Cardiac fibroblast (primary cell): ENCODE measurements at regions not wholly inside any gene's neighbourhood (a gene's known extent, or its start where the extent isn't known, plus 50 kb on each side); places are given as distances from the start of the nearest gene placed in this dataset.

ENCODE experiments used
- DNase-seq, 2 donors: peaks; one replicate each; pipeline versions ENCODE4 v3.0.0 to v3.0.0-alpha.2; 2010; ENCODE audit warnings: low read depth in 2 of 2
- H3K4me3 ChIP-seq, 2 donors: replicated peaks in 1 of 2; 1 replicate in 1 of 2; 2 replicates in 1 of 2; pipeline ENCODE4 v1.5.1; 2011; ENCODE audit warnings: low read depth in 2 of 2, low read length in 2 of 2, mild to moderate bottlenecking in 2 of 2, moderate library complexity in 1 of 2
- CTCF ChIP-seq: IDR thresholded peaks from one replicate; pipeline ENCODE4 v1.5.1; 2011; ENCODE audit warnings: low read depth, mild to moderate bottlenecking, low read length, inconsistent platforms

GRCh38 chr1:84759756-84760155 is 69.5 kb upstream of the SSX2IP start:
- no peak for DNase-seq
- no peak for TF ChIP-seq CTCF
- no peak overlapping the region for H3K4me3 ChIP-seq

GRCh38 chr1:84758968-84759491 is 68.8 kb upstream of the SSX2IP start:
- no peak for TF ChIP-seq CTCF
- peak overlapping the region in 1 of 2 donors; percentile 3 for H3K4me3 ChIP-seq
- peak; percentile 16 to 47 for DNase-seq

GRCh38 chr1:84758476-84758875 is 68.2 kb upstream of the SSX2IP start:
- TF ChIP-seq CTCF = no peak
- DNase-seq = no peak
- no peak overlapping the region for H3K4me3 ChIP-seq

- no peak for TF ChIP-seq CTCF
- H3K4me3 ChIP-seq = no peak overlapping the region
- no peak for DNase-seq
Observed at GRCh38 chr1:84757301-84757700, 67.0 kb upstream of the SSX2IP start.

GRCh38 chr1:84756455-84757082 is 66.3 kb upstream of the SSX2IP start:
- no peak overlapping the region for H3K4me3 ChIP-seq
- no peak for TF ChIP-seq CTCF
- no peak for DNase-seq

- no peak for TF ChIP-seq CTCF
- H3K4me3 ChIP-seq = no peak overlapping the region
- no peak for DNase-seq
Observed at GRCh38 chr1:84756001-84756400, 65.7 kb upstream of the SSX2IP start.

GRCh38 chr1:84755216-84755615 is 65.0 kb upstream of the SSX2IP start:
- H3K4me3 ChIP-seq = no peak overlapping the region
- DNase-seq = no peak
- no peak for TF ChIP-seq CTCF
